Gastroesophageal sphincter (tissue), 4 donors: ENCODE measurements at regions not wholly inside any gene's neighbourhood (a gene's known extent, or its start where the extent isn't known, plus 50 kb on each side); places are given as distances from the start of the nearest gene placed in this dataset.

Experiments used
- ATAC-seq: fragments of 150-250 bp; one replicate; pipeline ENCODE4 v1.9.1; 2016; ENCODE audit warnings: mild to moderate bottlenecking, moderate library complexity
- H3K27ac ChIP-seq, 4 donors: fragments of 200-600 bp; sonication (generic) in 3 of 4; 1 replicate in 3 of 4; 2 replicates in 1 of 4; pipeline ENCODE4 v1.5.1; 2016 to 2019
- H3K27me3 ChIP-seq: fragments of 200-600 bp; sonication (generic); one replicate; pipeline ENCODE4 v1.5.1; 2019
- H3K36me3 ChIP-seq, 2 donors: fragments of 200-600 bp; sonication (generic); one replicate each; pipeline ENCODE4 v1.5.1; 2019; ENCODE audit warnings: control low read depth in 1 of 2
- H3K4me1 ChIP-seq, 3 donors: fragments of 200-600 bp; sonication (generic); 1 replicate in 2 of 3; 2 replicates in 1 of 3; pipeline ENCODE4 v1.5.1; 2016 to 2019; ENCODE audit warnings: control low read depth in 2 of 3
- H3K4me3 ChIP-seq, 2 donors: fragments of 200-600 bp; sonication (generic); one replicate each; pipeline ENCODE4 v1.5.1; 2019; ENCODE audit warnings: mild to moderate bottlenecking in 1 of 2, moderate library complexity in 1 of 2
- H3K9me3 ChIP-seq, 3 donors: fragments of 200-600 bp; sonication (generic); one replicate each; pipeline ENCODE4 v1.5.1; 2017 to 2019; ENCODE audit warnings: control low read depth in 2 of 3
- EP300 ChIP-seq: sonication (generic); formaldehyde crosslinking; IDR thresholded peaks from one replicate; pipeline ENCODE4 v1.6.1; 2017; ENCODE audit warnings: antibody characterized with exemption, mild to moderate bottlenecking
- POLR2A ChIP-seq, 2 donors: fragments of 450-650 bp; IDR thresholded peaks; one replicate each; pipeline ENCODE4 v1.6.1; 2017; ENCODE audit warnings: antibody characterized with exemption in 2 of 2, mild to moderate bottlenecking in 2 of 2, moderate library complexity in 1 of 2
- POLR2AphosphoS5 ChIP-seq: sonication (generic); formaldehyde crosslinking; IDR thresholded peaks from one replicate; pipeline ENCODE4 v1.6.1; 2017; ENCODE audit warnings: antibody characterized with exemption
- WGBS, 2 donors: methylation state at CpG; one replicate each; pipeline ENCODE4 v1.1.5; 2018; ENCODE audit warnings: low coverage in 1 of 2; 5-methylcytosine and 5-hydroxymethylcytosine counted together
- TF ChIP-seq, protein P1 (sequence below), 4 experiments: fragments of 200-600 bp in 2 of 4; fragments of 450-650 bp in 2 of 4; sonication (generic) in 1 of 4; IDR thresholded peaks; one replicate each; pipeline ENCODE4 v1.5.1; 2017 to 2019; ENCODE audit warnings: antibody characterized with exemption in 4 of 4, mild to moderate bottlenecking in 2 of 4, moderate library complexity in 2 of 4

DNA sequence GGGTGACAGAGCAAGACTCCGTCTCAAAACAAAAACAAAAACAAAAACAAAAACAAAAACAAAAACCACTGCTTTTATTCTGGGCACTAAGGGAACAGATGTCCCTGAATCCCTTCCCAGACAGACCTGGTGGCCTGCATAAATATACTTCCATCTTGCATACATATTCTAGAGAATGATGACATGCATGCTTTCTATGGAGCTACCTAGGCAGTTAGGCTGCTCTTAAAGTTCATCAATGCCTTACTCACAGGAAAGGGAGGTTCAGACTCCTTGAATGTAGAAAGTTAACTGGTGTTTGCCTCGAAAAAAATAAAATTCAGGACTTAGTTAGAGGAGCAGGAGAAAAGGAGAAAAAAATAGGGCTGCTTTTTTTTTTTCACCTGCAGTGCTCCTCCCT is 72.6 kb downstream of the C3orf38 start:
- H3K4me3 ChIP-seq: no peak overlapping the region
- TF ChIP-seq, protein P1, sequence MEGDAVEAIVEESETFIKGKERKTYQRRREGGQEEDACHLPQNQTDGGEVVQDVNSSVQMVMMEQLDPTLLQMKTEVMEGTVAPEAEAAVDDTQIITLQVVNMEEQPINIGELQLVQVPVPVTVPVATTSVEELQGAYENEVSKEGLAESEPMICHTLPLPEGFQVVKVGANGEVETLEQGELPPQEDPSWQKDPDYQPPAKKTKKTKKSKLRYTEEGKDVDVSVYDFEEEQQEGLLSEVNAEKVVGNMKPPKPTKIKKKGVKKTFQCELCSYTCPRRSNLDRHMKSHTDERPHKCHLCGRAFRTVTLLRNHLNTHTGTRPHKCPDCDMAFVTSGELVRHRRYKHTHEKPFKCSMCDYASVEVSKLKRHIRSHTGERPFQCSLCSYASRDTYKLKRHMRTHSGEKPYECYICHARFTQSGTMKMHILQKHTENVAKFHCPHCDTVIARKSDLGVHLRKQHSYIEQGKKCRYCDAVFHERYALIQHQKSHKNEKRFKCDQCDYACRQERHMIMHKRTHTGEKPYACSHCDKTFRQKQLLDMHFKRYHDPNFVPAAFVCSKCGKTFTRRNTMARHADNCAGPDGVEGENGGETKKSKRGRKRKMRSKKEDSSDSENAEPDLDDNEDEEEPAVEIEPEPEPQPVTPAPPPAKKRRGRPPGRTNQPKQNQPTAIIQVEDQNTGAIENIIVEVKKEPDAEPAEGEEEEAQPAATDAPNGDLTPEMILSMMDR (IDR thresholded peaks at IDR 0.05): no peak
- TF ChIP-seq POLR2A (IDR thresholded peaks at IDR 0.05) (no peak), POLR2AphosphoS5 (no peak)
- H3K27ac ChIP-seq: no peak overlapping the region
- no peaks in the 10 kb centered on the region for H3K27me3 ChIP-seq
- H3K4me1 ChIP-seq: no peaks in the 10 kb centered on the region
- no peaks in the 10 kb centered on the region for H3K36me3 ChIP-seq
- 100% methylated on average over 2 of the region's 2 CpGs; no CpG with 5 or more reads in 1 of the 2 donors for WGBS, 2 donors
- no peaks in the 10 kb centered on the region for H3K9me3 ChIP-seq
- ATAC-seq: no peak

DNA sequence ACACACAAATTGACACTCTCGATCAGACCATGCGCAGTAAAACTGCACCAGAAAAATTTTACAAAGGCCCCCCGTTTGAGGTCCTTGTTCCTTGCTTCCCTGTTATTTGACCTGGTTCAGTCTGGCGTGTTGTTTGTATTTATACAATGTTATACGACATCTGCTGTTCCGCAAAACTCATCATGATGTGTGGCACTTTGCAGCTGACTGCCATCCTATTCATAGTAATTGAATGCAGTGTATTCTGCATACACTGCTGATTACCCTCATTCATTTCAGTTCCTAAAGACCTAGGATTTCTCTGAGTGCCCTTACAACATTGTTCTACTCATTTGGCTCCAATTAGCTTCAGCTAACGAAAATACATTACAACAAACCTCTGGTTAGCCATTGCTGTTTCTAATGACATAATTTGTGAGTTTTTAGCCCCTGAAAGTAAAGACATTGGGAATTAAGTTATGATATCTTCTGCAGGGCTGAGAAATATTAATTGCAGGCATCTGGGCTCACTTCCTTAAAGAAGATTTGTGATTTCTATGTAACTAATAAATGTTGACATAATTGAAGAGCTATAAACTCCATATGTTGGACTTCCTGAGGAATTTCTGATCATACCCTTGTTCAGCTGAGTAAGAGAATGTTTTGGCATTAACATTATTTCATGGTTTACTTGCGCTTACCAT is 75.7 kb downstream of the C3orf38 start:
- Histone ChIP-seq H3K9me3 (no peaks in the 10 kb centered on the region), H3K36me3 (no peaks in the 10 kb centered on the region), H3K4me1 (no peaks in the 10 kb centered on the region), H3K27ac (no peak overlapping the region), H3K27me3 (no peaks in the 10 kb centered on the region), H3K4me3 (no peak overlapping the region)
- WGBS, 2 donors: 82 to 100% methylated on average over 4 to 8 of the region's 8 CpGs
- no peak for TF ChIP-seq EP300
- TF ChIP-seq POLR2A (IDR thresholded peaks at IDR 0.05): no peak
- no peak for TF ChIP-seq POLR2AphosphoS5
- ATAC-seq: no peak

DNA sequence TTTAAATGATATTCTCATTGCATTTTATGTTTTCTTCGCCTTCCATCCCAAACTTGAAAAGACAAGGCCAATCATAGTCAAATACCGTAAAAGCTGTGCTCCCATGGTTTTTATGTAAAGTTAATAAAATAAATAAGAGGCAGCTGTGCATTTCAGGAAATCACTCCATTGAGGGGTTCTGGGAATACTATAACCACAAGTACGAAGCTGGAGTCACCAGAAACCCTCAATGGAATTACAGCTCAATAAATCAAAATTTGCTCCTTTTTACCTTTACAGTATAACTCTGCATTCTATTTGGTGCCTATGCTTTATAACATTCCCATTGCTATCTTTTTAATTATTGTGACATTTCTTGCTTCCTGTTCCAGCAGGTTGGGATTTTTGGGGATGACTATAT is 77.2 kb downstream of the C3orf38 start:
- no peak for TF ChIP-seq POLR2AphosphoS5
- no peak for TF ChIP-seq POLR2A (IDR thresholded peaks at IDR 0.05)
- TF ChIP-seq, protein P1 (IDR thresholded peaks at IDR 0.05): no peak
- TF ChIP-seq EP300: no peak

DNA sequence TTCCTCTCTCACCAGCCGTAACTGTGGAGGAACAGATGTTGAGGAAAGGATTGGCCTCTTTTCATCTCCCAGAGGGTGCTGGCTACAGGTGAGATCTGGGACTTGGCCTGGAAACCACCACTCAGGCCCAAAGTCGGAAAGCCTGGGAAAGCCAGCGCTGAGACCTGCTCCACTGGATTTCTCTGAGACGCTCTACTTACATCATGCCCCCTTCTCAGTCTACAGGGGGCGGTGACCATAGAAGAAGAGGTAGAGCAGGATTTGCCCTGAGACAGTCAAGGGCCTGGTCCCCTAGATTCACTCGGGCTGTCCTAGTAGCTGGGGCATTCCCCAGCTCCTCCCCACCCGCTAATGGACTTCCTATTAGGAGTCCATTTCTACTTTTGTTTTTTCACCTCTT is 80.9 kb downstream of the C3orf38 start:
- H3K27ac ChIP-seq: no peak overlapping the region
- WGBS, 2 donors: 74 to 96% methylated on average over 3 to 7 of the region's 7 CpGs
- H3K4me3 ChIP-seq: no peak overlapping the region
- no peaks in the 10 kb centered on the region for H3K27me3 ChIP-seq
- H3K4me1 ChIP-seq: no peaks in the 10 kb centered on the region
- no peaks in the 10 kb centered on the region for H3K9me3 ChIP-seq
- no peak for TF ChIP-seq POLR2AphosphoS5
- TF ChIP-seq, protein P1 (IDR thresholded peaks at IDR 0.05): no peak
- TF ChIP-seq POLR2A (IDR thresholded peaks at IDR 0.05): no peak
- TF ChIP-seq EP300: no peak
- no peak for ATAC-seq
- H3K36me3 ChIP-seq: no peaks in the 10 kb centered on the region

More for the DNA sequence above, 77.2 kb downstream of the C3orf38 start:
- Histone ChIP-seq H3K27ac (no peak overlapping the region), H3K36me3 (no peaks in the 10 kb centered on the region), H3K27me3 (no peaks in the 10 kb centered on the region), H3K4me3 (no peak overlapping the region), H3K9me3 (no peaks in the 10 kb centered on the region), H3K4me1 (no peaks in the 10 kb centered on the region)
- ATAC-seq: no peak
- 96 to 100% methylated on average over 2 of the region's 3 CpGs for WGBS, 2 donors

DNA sequence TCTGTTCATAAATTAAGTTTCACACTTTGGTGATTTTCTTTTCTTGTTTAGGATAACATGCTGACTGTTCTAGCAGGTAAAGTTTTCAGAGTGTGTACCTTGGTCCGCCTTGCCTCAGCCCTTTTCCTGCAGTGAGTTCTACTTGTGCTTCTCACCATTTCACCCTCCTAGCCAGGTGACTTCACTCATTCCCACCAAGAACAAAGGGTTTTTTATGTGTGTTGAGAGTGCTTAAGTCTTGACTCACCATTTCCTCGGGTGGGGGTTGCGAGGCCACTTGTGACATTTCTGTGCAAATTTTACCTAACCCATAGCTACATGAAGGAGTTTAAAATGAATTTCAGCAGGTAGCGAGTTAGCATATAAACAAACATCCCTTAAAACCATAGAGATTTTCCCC is 81.4 kb downstream of the C3orf38 start:
- Histone ChIP-seq H3K4me3 (no peak overlapping the region), H3K36me3 (no peaks in the 10 kb centered on the region), H3K4me1 (no peaks in the 10 kb centered on the region), H3K27me3 (no peaks in the 10 kb centered on the region), H3K9me3 (no peaks in the 10 kb centered on the region), H3K27ac (no peak overlapping the region)
- WGBS, 2 donors: 83% methylated on average over 3 to 4 of the region's 4 CpGs
- no peak for ATAC-seq
- TF ChIP-seq POLR2A (IDR thresholded peaks at IDR 0.05) (no peak), POLR2AphosphoS5 (no peak), EP300 (no peak)
- TF ChIP-seq, protein P1 (IDR thresholded peaks at IDR 0.05): no peak
